GM21367 (cell line): ENCODE measurements at regions not wholly inside any gene's neighbourhood (a gene's known extent, or its start where the extent isn't known, plus 50 kb on each side); places are given as distances from the start of the nearest gene placed in this dataset.

ENCODE experiments used
- ATAC-seq: cut with Tn5 transposase; IDR thresholded peaks from one replicate; pipeline ENCODE4 v1.9.1; 2021; ENCODE audit not compliant: unreplicated experiment

DNA sequence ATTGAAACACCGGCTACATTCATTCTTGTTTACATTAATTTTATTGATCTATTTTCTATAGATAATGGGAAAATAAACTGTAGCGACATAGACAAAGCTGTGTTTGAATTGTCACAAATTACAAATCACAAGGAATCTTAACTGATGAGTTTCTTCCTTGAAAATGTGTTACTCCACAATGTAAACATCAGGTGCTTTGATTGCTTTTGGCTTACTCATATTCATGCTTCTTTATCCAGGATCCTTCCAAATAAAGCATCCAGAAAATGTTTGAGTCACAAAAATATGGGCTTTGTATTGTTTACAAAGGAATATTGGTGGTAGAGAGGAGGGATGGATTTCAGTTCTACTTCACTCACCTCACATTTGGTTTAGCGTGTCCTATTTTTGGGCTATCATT is 64.0 kb downstream of the BMP2 start:
- ATAC-seq: no peak

DNA sequence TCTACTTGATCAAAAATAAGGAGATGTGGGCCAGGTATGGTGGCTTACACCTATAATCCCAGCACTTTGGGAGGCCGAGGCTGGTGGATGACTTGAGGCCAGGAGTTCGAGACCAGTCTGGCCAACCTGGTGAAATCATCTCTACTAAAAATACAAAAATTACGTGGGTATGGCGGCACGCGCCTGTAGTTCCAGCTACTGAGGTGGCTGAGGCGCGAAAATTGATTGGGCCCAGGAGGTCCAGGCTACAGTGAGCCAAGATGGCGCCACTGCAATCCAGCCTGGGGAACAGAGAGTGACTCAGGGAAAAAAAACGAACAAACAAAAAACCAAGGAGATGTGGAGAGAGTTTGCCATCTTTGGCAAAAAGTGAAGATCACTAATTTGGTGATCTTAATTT is 65.3 kb downstream of the BMP2 start:
- ATAC-seq: no peak

DNA sequence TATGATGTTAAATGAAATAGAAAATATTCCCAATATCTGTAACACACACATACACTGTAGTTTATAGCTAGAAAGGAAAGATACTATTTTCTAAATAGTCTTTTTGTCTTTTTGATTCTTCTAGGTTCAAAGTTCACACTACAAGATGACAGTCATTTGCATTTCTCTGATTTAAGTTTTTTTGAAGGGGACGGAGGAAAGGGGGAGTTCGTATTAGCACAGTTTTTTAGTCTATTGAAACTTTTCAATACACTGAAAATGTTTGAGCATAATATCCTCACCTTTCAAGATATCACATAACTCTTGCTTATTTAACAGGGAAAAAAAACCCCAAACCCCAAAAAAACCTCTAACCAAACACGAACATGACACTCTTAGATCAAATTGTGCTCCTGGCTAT is 68.1 kb downstream of the BMP2 start:
- ATAC-seq: no peak

DNA sequence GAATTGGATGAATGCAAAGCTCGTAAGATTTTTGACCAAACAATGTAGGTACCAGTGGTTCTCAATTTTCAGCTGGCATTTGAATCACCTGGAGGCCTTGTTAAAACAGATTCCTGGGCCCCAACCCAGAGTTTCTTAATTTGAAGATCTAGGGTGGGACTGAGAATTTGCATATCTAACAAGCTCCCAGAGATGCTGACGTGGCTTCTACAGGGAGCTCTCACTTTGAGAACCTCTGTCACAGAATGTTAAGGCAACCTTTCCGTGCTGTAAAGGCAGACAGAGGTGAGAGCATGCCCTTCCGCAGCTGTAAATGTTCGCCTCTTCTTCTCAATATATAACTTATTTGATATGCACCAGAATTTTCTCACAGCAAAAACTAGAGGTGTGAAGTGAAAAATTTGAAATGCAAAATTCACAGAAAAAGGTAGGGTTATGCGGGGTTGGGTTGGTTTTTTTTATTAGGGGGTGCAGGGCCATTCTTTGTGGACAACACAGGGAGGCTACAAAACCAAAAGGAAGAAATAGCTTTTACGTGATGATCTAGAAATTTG is 69.4 kb downstream of the BMP2 start:
- no peak for ATAC-seq

DNA sequence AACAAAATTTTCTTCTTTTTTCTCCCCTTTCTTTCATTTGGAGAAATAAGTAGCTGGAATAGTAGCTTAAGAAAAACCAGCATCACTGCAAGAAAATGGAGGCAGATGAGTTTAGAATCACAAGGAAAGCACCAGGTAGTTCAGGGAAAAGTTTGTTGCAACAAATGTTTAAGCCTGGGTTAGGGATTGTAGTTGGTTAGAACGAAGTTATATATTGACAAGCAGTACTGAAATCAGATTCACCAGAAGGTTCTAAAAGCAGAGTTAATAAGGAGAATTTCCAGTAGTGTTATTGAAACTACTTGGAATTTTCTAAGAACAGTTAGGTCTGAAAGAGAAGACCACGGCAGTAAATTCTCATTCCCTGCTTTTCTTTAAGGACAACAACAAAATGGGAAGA is 70.2 kb downstream of the BMP2 start:
- ATAC-seq: no peak

DNA sequence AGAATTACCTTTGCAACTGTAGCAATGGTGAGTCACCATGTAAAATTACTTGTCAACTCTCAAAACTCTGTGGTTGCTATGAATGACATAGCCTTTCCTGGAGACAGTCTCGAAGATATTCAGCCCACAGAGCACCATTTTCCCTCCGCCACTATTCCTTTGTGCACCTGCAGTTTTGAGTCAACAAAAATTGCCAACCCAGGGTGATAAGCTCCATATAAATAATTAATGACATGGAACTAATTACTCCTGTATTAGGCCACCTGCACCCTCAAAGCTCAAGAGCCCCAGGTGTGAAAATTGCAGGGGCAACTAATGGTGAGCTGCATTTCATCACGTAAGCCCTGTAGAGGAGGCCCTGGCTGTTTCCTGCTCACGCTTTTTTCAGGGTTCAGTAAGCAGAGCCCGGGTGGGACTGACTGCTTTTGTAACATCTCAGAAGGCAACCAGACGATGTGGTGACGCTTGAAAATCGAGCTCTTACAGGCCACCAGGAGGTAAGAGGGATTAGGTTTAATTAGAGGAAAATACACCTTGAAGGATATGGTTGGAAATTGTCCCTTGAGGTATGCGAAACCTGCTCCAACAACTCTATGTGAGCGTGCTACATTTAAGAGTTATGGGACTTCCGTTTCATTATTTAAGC is 70.8 kb downstream of the BMP2 start:
- no peak for ATAC-seq

DNA sequence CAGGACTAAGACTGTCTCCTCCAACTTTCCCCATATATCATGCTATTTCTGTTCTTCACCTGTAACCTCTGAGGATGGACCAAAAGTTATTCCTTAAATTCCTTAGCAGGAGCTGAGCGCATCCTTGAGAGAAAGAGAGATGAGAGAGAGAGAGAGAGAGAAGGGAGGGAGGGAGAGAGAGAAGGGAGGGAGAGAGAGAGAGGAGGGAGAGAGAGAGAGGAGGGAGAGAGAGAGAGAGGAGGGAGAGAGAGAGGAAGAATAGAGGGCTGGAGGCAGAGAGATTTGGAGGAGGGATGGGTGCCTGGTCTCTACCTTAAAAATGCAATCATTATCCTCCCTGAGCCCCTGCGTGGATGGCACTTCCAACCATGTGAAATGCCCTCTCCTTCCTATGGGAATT is 73.6 kb downstream of the BMP2 start:
- ATAC-seq: no peak

DNA sequence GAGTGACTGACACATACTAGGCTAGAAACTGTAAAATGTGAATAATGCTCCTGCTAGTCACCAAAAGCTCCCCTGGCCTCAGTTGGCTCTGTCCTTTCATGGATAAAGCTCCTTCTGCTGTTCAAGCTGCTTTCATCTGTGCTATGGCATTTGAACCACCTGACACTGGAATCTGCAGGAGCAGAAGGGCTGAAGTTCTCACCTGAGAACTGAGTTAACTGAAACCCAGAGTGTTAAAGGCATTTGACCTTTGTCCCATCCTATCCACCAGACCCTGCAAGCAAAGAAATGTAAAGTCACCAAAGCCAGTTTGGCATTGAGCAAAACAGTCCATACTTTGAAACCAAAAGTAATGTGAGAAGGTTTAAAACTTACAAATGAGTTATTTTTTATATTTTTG is 77.7 kb downstream of the BMP2 start:
- no peak for ATAC-seq

DNA sequence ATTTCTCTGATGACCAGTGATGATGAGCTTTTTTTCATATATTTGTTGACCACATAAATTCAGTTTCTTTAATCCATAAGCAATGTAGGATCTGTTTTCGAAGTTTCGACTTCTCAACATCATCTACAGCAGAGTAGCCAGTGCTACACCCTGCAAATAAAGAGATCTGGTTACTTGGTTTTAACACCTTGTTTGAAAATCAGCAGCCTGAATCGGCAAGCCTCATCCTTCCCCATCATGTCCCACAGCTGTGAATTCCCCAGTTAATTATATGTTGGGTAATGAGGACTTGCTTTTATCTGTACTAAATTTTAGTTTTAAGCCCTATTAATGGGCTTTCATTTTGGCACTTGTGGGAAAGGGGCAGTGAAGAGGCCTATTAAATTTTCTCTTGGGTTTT is 80.6 kb downstream of the BMP2 start:
- no peak for ATAC-seq

DNA sequence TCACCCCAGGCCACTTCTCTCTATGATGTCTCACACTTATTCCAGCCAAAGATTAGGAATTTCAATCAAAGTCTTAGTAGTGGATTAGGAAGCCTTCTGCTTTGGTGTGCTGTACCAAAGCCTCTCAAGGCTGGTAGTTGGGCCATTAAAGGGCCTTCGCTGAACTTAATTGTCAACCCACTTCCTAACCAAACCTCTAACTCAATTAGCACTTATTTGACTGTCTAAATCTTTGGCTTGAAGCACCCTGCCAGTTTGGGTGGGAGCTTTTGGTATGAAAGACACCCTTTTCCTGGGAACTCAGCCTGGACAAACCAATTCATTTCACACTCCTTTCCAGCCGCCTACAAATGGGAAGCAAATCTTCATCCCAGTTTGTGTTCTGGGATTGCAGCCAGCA is 81.5 kb downstream of the BMP2 start:
- no peak for ATAC-seq

DNA sequence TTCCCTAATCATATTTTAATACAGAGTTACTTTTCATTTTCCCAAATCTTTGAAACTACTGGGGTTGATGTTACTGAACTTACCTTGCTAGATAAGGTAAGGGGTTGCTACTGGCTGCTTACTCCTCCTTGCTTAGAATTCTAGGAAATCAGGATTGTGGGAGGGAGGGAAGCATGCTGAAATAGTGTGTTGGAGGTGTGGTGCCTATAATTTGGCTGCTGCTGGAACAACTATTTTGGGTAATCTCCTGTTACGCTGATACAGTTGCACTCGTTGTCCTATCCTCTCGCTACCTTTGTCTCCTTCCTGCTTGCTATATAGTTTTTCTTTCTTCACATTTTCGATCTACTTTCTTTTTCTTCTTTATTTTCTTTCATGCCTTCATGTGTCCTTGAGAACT is 83.7 kb downstream of the BMP2 start:
- ATAC-seq: no peak

DNA sequence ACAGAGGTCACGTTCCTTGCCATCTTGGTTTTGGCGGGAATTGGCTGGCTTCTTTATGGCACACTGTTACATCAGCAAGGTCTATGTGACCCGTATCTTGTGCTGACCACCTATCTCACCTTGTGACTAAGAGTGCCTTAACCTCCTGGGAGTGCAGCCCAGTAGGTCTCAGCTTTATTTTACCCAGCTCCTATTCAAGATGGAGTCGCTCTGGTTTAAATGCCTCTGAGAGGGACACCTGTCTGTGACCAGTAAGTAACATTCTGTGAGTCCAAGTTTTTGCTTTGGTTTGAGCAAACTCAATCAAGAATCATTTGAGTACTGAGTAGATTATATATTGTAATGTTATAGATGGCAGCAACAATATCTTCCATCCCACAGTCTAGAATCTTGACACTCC is 85.0 kb downstream of the BMP2 start:
- no peak for ATAC-seq

DNA sequence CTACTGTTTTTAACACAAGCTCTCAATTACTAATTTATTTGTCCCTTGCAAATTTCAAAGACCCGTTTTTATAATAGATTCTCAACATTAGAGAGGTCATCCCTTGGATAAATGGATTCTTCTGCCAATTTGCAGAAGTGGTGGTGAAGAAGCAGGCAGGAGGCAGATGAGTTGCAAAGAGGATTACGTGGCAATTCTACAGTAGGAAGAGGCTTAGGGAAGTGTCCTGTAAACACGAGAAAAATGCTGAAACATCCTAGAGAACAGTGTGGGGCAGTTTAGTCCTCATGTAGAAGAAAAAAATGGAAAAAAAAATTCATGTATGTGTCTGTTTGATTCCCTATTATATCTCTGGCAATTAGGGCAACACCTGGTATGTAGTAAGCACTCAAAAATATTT is 87.6 kb downstream of the BMP2 start:
- no peak for ATAC-seq

DNA sequence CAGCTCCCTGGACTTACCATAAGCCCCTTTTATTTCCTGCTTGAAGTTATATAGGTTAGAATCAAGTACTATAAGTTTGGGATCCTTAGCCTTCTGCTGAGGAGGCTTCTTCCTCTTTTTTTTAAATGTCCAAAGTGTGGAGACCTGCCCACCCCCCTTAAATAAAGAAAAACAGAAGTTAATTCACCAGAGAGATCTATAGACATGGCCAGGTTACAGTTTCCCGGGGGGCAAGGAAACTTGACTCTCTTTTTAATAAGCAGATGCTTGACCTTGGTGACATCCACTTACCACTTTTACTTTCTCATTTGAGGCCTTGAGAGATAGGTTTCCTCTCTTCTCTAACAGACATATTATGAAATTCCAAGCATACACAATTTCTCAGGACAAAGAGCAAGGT is 88.3 kb downstream of the BMP2 start:
- ATAC-seq: no peak

DNA sequence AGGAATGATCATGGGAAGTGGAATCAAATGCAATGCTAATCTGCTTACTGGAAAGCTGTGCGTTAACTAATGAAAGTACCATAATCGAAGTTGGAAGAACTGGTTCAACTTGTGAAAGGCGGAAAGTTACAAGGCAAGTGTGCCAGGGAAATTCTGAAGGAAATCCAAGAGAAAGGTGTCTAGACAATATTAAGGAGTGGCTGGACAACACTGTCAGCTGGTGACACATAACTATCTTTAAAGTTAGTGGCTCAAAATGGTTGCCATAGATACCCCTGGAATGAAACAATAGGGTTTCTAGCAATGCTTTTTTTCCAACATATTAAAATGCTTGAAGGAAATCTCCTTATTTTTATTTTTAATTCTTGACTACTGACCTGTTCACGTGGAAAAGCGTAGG is 90.4 kb downstream of the BMP2 start:
- no peak for ATAC-seq

DNA sequence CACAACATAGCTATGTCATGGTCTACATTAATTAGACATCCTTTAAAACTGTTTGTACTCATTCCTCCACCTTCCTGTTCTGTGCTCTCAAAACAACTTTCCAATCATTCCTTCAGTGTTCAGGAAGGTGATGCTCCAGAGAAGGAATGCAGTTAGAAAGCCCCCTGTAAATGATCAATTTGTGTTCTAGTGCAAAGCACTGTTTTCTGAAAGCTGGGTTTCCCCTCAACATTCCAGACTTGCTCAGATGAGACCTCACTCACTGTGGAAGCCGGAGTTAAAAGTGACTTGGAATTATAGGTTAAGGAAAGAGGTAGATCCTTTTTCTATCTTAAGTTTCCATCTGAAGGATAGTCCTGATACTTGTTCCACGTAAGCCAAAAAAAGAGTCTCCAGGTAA is 95.9 kb downstream of the BMP2 start:
- ATAC-seq: no peak

DNA sequence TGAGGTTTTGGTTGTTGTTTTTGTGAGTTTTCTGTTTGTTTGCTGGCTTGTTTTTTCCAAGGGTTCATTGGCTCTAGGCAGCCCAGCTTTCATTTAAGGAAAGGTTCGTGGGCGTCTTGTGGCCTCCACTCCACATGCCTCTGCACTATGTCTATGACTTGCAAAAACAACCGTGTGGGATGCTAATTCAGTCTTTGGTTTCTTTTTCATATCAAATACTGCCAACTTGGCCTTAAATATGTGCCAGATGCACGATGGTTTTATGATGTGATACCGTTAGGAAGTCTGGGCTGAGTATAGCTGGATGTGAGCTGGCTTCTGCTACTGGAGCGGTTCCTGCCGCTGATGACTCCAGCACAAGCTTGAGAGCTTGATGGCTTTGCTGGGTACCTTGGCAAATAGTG is 96.3 kb downstream of the BMP2 start:
- no peak for ATAC-seq

DNA sequence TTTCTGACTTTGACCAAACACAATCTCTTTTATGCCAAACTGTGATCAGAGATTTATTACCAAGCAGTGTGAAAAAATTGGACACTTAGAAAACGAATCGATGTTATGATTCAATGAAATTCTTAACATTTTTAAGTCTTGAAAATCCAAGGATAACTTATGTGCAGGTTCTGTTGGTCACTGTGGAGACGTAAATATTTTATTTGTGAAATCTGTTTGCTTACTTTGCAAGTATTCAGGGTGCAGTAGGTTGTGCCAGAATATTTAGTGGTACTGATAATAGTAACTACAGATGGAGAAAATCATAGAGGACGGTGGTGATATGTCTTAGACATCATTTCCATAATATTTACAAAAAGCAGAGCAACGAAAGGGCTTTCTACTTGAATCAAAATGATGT is 97.3 kb downstream of the BMP2 start:
- ATAC-seq: no peak

DNA sequence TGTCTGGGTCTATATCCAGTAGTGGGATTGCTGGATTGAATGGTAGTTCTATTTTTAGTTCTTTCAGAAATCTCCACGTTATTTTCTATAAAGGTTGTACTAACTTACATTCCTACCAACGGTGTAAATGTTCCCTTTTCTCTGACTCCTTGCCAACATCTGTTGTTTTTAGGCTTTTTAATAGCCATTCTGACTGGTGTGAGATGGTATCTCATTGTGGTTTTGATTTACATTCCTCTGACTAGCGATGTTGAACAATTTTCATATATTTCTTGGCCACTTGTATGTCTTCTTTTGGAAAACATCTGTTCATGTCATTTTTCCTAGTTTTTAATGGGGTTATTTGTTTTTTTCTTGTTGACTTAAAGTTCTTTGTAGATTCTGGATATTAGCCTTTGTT is 99.3 kb downstream of the BMP2 start:
- no peak for ATAC-seq

DNA sequence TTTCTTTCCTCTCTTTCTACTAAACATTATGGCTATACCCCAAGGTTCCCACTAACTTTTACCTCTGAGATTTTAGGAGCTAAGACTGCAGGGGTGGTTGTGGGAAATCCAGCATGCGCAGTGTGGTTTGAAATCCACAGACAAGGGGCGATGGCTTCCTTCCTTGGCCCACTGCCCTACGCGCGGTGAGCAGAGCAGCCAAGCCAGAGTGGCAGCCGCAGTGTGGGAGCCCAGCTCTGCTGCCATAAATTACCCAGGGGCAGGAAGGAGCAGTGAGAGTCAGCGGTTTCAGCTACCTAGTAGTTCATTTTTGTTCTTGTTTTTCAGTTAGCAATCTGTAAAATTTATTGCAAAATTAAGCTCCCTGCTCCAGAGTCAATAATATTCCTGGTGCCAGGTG is 101.4 kb downstream of the BMP2 start:
- ATAC-seq: no peak

DNA sequence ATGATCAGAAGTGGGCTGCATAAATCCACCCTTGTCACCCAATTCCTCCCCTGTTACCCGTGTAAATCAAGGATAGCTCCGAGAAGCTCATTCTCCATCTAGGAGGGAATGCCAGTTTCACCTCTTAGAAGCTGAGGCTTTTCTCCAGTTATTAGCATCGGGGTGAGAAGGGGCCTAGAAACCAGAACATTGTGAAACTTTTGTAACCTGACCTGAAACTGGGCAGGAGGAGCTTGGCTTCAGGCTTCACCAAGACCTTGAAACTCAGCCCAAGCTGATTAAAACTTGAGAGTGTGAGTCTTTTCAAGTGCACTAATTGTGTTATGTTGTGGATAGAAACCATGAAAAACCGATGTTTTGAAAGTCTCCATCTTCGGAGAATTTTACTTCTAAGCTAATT is 103.1 kb downstream of the BMP2 start:
- ATAC-seq: no peak

DNA sequence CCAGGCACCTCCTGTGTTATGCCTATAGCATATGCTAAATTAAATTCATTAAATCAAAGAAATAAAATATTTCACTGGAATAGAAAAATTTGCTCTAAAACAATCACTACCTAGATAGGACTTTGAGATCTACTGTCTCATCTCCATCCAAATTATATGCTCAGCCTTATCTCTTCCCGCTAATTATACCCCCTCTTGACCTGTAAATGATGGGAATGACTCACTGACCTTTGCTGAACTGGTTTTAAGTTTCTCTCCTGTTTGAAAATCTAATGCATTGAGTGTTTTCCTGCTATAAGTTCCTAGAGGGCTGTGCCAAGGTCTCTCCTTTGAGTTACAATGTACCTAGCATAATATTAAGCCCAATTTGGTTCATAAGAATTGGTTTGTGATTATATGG is 110.1 kb downstream of the BMP2 start:
- no peak for ATAC-seq

DNA sequence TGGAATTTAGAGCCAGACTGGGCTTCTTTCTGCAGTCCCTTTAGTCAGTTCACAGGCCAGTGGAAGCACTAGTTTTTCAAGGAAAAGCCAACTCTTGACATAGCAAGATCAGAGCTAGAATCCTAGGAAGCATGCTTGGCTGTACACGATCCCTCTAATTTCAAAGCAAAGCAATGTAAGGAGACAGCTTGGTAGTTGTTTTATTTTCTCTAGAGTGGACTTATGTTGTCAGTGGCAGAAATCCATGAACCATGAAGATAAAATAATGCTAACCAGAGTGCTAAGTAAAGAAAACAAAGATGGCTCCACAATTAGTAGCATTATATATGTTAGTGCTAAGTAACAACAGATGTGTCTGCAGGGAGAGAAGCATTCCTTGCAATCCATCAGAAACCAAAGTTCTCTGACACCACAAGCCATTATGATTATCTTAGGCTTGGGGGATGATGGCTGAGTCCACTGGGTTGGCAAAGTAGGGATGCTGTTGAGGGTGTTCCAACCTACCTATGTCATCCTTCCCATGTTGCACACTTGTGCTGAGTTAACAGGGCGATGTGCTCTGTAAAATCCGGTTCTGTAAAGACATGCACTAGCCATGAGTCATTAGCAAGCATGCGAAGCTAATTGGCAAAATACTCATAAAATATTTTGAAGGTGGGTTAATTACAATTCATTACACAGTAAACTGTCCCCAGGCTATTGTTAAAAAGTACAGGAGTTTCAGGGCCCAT is 115.2 kb downstream of the BMP2 start:
- no peak for ATAC-seq
